KMS-11 (cell line): ENCODE measurements at regions not wholly inside any gene's neighbourhood (a gene's known extent, or its start where the extent isn't known, plus 50 kb on each side); places are given as distances from the start of the nearest gene placed in this dataset.
A peak's percentile ranks its signal among the peaks of the same experiment; 100 is the strongest.

Experiments used
- H2AFZ ChIP-seq: fragments of 200-600 bp; sonication (generic); 2 replicates; pipeline ENCODE4 v1.6.1; 2016; ENCODE audit warnings: antibody characterized with exemption, mixed run types, low read depth
- H3K27ac ChIP-seq: fragments of 200-600 bp; sonication (generic); 2 replicates; pipeline ENCODE4 v1.6.1; 2016; ENCODE audit warnings: mild to moderate bottlenecking, mixed run types
- H3K27me3 ChIP-seq: fragments of 200-600 bp; sonication (generic); 2 replicates; pipeline ENCODE4 v1.6.1; 2017; ENCODE audit warnings: mild to moderate bottlenecking, low read depth, mixed run types, moderate library complexity; ENCODE audit not compliant: insufficient read depth
- H3K36me3 ChIP-seq: fragments of 200-600 bp; sonication (generic); 2 replicates; pipeline ENCODE4 v1.6.1; 2017; ENCODE audit warnings: mild to moderate bottlenecking, mixed run types; ENCODE audit not compliant: insufficient read depth
- H3K4me1 ChIP-seq: fragments of 200-600 bp; sonication (generic); 2 replicates; pipeline ENCODE4 v1.6.1; 2016; ENCODE audit warnings: mild to moderate bottlenecking, low read depth, mixed run types; ENCODE audit not compliant: poor library complexity, severe bottlenecking
- H3K4me2 ChIP-seq: fragments of 200-600 bp; sonication (generic); 2 replicates; pipeline ENCODE4 v1.7.0; 2016; ENCODE audit warnings: mild to moderate bottlenecking, mixed run types
- H3K4me3 ChIP-seq: fragments of 200-600 bp; sonication (generic); IDR thresholded peaks from 2 replicates; pipeline ENCODE4 v1.6.1; 2017; ENCODE audit warnings: low read depth, low read length, mixed read lengths; ENCODE audit not compliant: insufficient read depth
- H3K79me2 ChIP-seq: fragments of 200-600 bp; sonication (generic); 2 replicates; pipeline ENCODE4 v1.6.1; 2016; ENCODE audit warnings: low read depth, mixed run types; ENCODE audit not compliant: insufficient read depth
- H3K9ac ChIP-seq: fragments of 200-600 bp; sonication (generic); 2 replicates; pipeline ENCODE4 v1.6.1; 2016; ENCODE audit warnings: mild to moderate bottlenecking, mixed run types
- H4K20me1 ChIP-seq: fragments of 200-600 bp; sonication (generic); 2 replicates; pipeline ENCODE4 v1.6.1; 2016; ENCODE audit warnings: mild to moderate bottlenecking, mixed run types; ENCODE audit not compliant: insufficient read depth
- CTCF ChIP-seq: fragments of 200-600 bp; sonication (generic); conservative IDR thresholded peaks from 2 replicates; pipeline ENCODE4 v1.6.1; 2017; ENCODE audit warnings: low read depth, mild to moderate bottlenecking, antibody characterized with exemption, low read length, moderate library complexity, mixed read lengths

GRCh38 chr4:128385683-128386304 is 98.2 kb upstream of the PGRMC2 start:
- TF ChIP-seq CTCF = no peak
- Histone ChIP-seq H3K27me3 (no peaks in the 10 kb centered on the region), H3K4me2 (no peak overlapping the region), H3K9ac (no peak overlapping the region), H3K4me1 (peaks cover 36% of the 10 kb centered on the region), H3K36me3 (no peaks in the 10 kb centered on the region), H2AFZ (0 out of 2 replicates have a peak overlapping the region, but pooled peaks have one; percentile 30), H3K79me2 (no peaks in the 10 kb centered on the region), H3K4me3 (no peak overlapping the region), H3K27ac (no peak overlapping the region), H4K20me1 (no peaks in the 10 kb centered on the region)

GRCh38 chr4:128384765-128385598 is 97.4 kb upstream of the PGRMC2 start:
- H2AFZ ChIP-seq = no peak overlapping the region
- H3K27ac ChIP-seq = no peak overlapping the region
- TF ChIP-seq CTCF = no peak
- H3K27me3 ChIP-seq = no peaks in the 10 kb centered on the region
- no peak overlapping the region for H3K9ac ChIP-seq
- H3K4me2 ChIP-seq = no peak overlapping the region
- no peaks in the 10 kb centered on the region for H3K36me3 ChIP-seq
- no peak overlapping the region for H3K4me3 ChIP-seq
- no peaks in the 10 kb centered on the region for H4K20me1 ChIP-seq
- no peaks in the 10 kb centered on the region for H3K79me2 ChIP-seq
- peaks cover 28% of the 10 kb centered on the region for H3K4me1 ChIP-seq

- Histone ChIP-seq H3K36me3 (no peaks in the 10 kb centered on the region), H3K27me3 (no peaks in the 10 kb centered on the region), H4K20me1 (no peaks in the 10 kb centered on the region), H2AFZ (no peak overlapping the region), H3K4me3 (no peak overlapping the region), H3K27ac (no peak overlapping the region), H3K79me2 (no peaks in the 10 kb centered on the region), H3K4me2 (no peak overlapping the region), H3K9ac (no peak overlapping the region), H3K4me1 (peaks cover 25% of the 10 kb centered on the region)
- TF ChIP-seq CTCF = no peak
Measured at GRCh38 chr4:128384091-128384520, 96.5 kb upstream of the PGRMC2 start.

GRCh38 chr4:128381748-128382559 is 94.3 kb upstream of the PGRMC2 start:
- TF ChIP-seq CTCF = no peak
- H2AFZ ChIP-seq = no peak overlapping the region
- H3K4me2 ChIP-seq = no peak overlapping the region
- peaks cover 16% of the 10 kb centered on the region for H3K4me1 ChIP-seq
- no peak overlapping the region for H3K9ac ChIP-seq
- H3K27me3 ChIP-seq = no peaks in the 10 kb centered on the region
- no peaks in the 10 kb centered on the region for H3K36me3 ChIP-seq
- H3K79me2 ChIP-seq = no peaks in the 10 kb centered on the region
- H3K4me3 ChIP-seq = no peak overlapping the region
- no peak overlapping the region for H3K27ac ChIP-seq
- H4K20me1 ChIP-seq = no peaks in the 10 kb centered on the region
